CD4-positive, alpha-beta memory T cell (primary cell): ENCODE measurements at regions not wholly inside any gene's neighbourhood (a gene's known extent, or its start where the extent isn't known, plus 50 kb on each side); places are given as distances from the start of the nearest gene placed in this dataset.

Experiments
- CTCF ChIA-PET: fragments of 350-600 bp; sonication (Branson Sonifier 250); formaldehyde crosslinking; loops from one replicate; lab custom pipeline; 2021; ENCODE audit warnings: inconsistent platforms; ENCODE audit not compliant: partially characterized antibody; lab: Charles Lee
- POLR2A ChIA-PET: fragments of 350-600 bp; sonication (Branson Sonifier 250); formaldehyde crosslinking; loops from one replicate; lab custom pipeline; 2021; ENCODE audit not compliant: partially characterized antibody; lab: Charles Lee
- DNase-seq, 5 donors: peaks; one replicate each; pipeline versions ENCODE4 v3.0.0 to v3.0.0-alpha.2; 2020 to 2022; ENCODE audit warnings: mixed read lengths in 1 of 5
- H3K27ac ChIP-seq: one replicate; pipeline ENCODE4 v1.7.0; 2013; ENCODE audit warnings: low read depth, low read length
- H3K27me3 ChIP-seq: 2 replicates; pipeline ENCODE4 v1.7.0; 2013; ENCODE audit warnings: mild to moderate bottlenecking, low read length, moderate library complexity; ENCODE audit not compliant: insufficient read depth
- H3K36me3 ChIP-seq: 2 replicates; pipeline ENCODE4 v1.7.0; 2013; ENCODE audit warnings: mild to moderate bottlenecking, low read length, moderate library complexity; ENCODE audit not compliant: insufficient read depth
- H3K4me1 ChIP-seq: 2 replicates; pipeline ENCODE4 v1.7.0; 2013; ENCODE audit warnings: mild to moderate bottlenecking, low read length, moderate library complexity; ENCODE audit not compliant: insufficient read depth
- H3K4me3 ChIP-seq, 2 donors: one replicate each; pipeline ENCODE4 v1.7.0; 2013; ENCODE audit warnings: low read length in 2 of 2, mild to moderate bottlenecking in 1 of 2
- H3K9me3 ChIP-seq, 2 donors: one replicate each; pipeline ENCODE4 v1.7.0; 2013; ENCODE audit warnings: low read length in 2 of 2, control low read depth in 1 of 2; ENCODE audit not compliant: control insufficient read depth in 1 of 2
- H3K27ac Mint-ChIP-seq, 7 donors: one replicate each; pipeline ENCODE4 v1.8.0; 2020 to 2021; ENCODE audit warnings: mixed read lengths in 7 of 7, mild to moderate bottlenecking in 6 of 7, inconsistent platforms in 3 of 7, moderate library complexity in 3 of 7
- H3K27me3 Mint-ChIP-seq, 2 donors: one replicate each; pipeline ENCODE4 v1.8.0; 2020 to 2021; ENCODE audit warnings: mixed read lengths in 2 of 2
- H3K36me3 Mint-ChIP-seq, 2 donors: one replicate each; pipeline ENCODE4 v1.8.0; 2020 to 2021; ENCODE audit warnings: mixed read lengths in 2 of 2, inconsistent platforms in 1 of 2, mild to moderate bottlenecking in 1 of 2
- H3K4me1 Mint-ChIP-seq, 4 donors: one replicate each; pipeline ENCODE4 v1.8.0; 2020 to 2021; ENCODE audit warnings: mixed read lengths in 4 of 4, mild to moderate bottlenecking in 1 of 4
- H3K4me3 Mint-ChIP-seq, 8 donors: one replicate each; pipeline ENCODE4 v1.8.0; 2020 to 2021; ENCODE audit warnings: mixed read lengths in 8 of 8, mild to moderate bottlenecking in 7 of 8, moderate library complexity in 6 of 8, inconsistent platforms in 3 of 8
- H3K9me3 Mint-ChIP-seq, 8 donors: one replicate each; pipeline ENCODE4 v1.8.0; 2020 to 2021; ENCODE audit warnings: mixed read lengths in 8 of 8, mild to moderate bottlenecking in 5 of 8, inconsistent platforms in 3 of 8, moderate library complexity in 1 of 8
- intact Hi-C: fragments of 100-400 bp; cut with micrococcal nuclease; formaldehyde crosslinking; loops from one replicate; pipeline ENCODE4 v1.15.1; 2023

DNA sequence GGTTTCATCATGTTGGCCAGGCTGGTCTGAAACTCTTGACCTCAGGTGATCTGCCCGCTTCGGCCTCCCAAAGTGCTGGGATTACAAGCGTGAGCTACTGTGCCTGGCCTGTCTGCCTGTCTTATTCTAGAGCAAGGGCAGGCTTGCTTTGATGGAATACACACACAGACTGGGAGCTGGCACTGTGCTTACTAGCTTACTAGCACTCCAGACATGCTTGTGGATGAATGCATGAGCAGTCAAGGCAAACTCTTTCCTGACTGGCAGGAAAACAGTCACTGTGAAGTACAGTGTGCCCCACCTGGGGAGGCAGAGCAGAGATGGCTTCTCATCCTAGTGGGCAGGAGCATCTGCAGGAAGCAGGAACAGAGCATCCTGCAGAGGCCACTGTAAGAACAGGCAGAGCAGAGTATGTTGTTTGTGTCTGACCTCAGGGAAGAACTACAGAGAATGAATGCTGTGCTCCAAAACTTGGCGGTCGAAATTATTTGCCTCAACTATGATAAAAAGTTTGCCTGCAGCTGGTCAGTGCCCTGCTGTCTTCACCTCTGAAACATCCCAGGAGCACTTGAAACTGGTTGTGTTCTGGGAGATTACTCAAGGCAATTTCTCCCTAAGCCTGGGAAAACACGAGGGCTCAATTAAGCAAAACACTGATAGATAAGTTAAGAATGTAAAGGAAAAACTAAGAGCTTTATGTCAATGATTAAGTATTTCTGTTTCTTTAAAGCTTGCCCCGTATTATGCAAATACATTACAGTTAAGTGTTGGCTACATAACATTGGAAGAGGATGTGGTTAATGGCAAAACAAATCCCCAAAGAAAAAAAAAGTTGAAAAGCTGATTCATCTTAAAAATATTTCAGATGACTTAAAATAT, 102.4 kb downstream of the VAPA start:
- no peak overlapping the region for H3K27ac ChIP-seq
- no peaks in the 10 kb centered on the region for H3K4me1 ChIP-seq
- H3K4me3 ChIP-seq, result no peak overlapping the region
- H3K27me3 ChIP-seq, result no peaks in the 10 kb centered on the region
- H3K36me3 Mint-ChIP-seq, result no peaks in the 10 kb centered on the region
- CTCF ChIA-PET, result no interaction called here
- H3K36me3 ChIP-seq, result no peaks in the 10 kb centered on the region
- H3K9me3 ChIP-seq, result no peaks in the 10 kb centered on the region
- intact Hi-C loops, result no loop called here
- POLR2A ChIA-PET, result no interaction called here
- H3K27me3 Mint-ChIP-seq, result peaks cover 3% of the 10 kb centered on the region in 2 donors
- H3K27ac Mint-ChIP-seq, result no peak overlapping the region
- peaks cover 0 to 1% (median 0%) of the 10 kb centered on the region in 4 donors for H3K4me1 Mint-ChIP-seq
- no peak overlapping the region for H3K4me3 Mint-ChIP-seq
- DNase-seq, result no peak
- H3K9me3 Mint-ChIP-seq, result no peaks in the 10 kb centered on the region

DNA sequence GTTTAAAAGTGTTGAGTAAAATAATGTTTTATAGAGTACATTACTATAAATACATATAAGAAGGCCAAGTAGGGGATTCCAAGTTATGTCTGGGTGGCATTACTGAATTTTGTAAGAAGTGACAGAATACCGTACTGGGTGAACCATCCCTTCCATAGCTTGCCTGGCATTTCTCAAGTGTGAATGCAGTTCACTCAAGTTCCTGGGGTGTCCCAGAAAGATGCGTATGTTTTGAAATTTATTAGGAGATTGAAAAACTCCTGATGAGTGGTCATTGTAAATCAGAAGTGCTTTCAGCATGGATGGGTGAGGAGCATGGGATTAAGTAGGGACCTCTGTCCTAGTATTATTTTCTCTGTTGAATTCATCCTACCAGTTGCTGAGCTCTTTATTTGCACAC, 103.2 kb downstream of the VAPA start:
- CTCF ChIA-PET, result interaction anchor here (1.3 kb wide), 1 partner anchor 22 kb away, joined by 3 read pairs; no protein-coding TSS in a partner anchor
- no peaks in the 10 kb centered on the region for H3K36me3 ChIP-seq
- no peaks in the 10 kb centered on the region for H3K27me3 ChIP-seq
- no peak for DNase-seq
- no peaks in the 10 kb centered on the region for H3K9me3 ChIP-seq
- peaks cover 0 to 1% (median 0%) of the 10 kb centered on the region in 4 donors for H3K4me1 Mint-ChIP-seq
- H3K27ac Mint-ChIP-seq, result no peak overlapping the region
- peaks cover 0 to 3% of the 10 kb centered on the region in 2 donors for H3K27me3 Mint-ChIP-seq
- H3K27ac ChIP-seq, result no peak overlapping the region
- intact Hi-C loops, result no loop called here
- no peaks in the 10 kb centered on the region for H3K36me3 Mint-ChIP-seq
- POLR2A ChIA-PET, result no interaction called here
- H3K4me3 ChIP-seq, result no peak overlapping the region
- no peaks in the 10 kb centered on the region for H3K4me1 ChIP-seq
- H3K9me3 Mint-ChIP-seq, result no peaks in the 10 kb centered on the region
- H3K4me3 Mint-ChIP-seq, result no peak overlapping the region

DNA sequence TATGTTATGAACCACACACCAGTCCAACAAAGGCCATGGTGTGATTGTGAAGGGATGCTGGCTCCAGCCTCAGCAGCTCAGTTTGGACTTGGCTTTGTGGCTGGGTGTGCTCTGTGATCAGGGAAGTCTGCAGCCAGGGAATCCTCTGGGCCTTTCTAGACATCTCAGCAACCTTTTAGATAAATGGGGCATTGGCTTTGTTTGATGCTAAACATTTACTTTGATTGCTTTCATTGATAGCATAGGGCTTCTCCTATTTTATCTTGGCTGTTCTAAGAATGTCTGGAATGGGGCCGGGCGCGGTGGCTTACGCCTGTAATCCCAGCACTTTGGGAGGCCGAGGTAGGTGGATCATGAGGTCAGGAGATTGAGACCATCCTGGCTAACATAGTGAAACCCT, 104.5 kb downstream of the VAPA start:
- intact Hi-C loops, result no loop called here
- Mint-ChIP-seq H3K4me1 (peaks cover 0 to 1% (median 0%) of the 10 kb centered on the region in 4 donors), H3K27ac (no peak overlapping the region), H3K9me3 (no peaks in the 10 kb centered on the region), H3K27me3 (peaks cover 0 to 4% of the 10 kb centered on the region in 2 donors), H3K36me3 (no peaks in the 10 kb centered on the region), H3K4me3 (no peak overlapping the region)
- Histone ChIP-seq H3K27me3 (no peaks in the 10 kb centered on the region), H3K36me3 (no peaks in the 10 kb centered on the region), H3K9me3 (no peaks in the 10 kb centered on the region), H3K27ac (no peak overlapping the region), H3K4me1 (no peaks in the 10 kb centered on the region), H3K4me3 (no peak overlapping the region)
- DNase-seq, result no peak
- CTCF ChIA-PET, result interaction anchor here (1.3 kb wide), 1 partner anchor 20 kb away, joined by 3 read pairs; no protein-coding TSS in a partner anchor
- POLR2A ChIA-PET, result no interaction called here

DNA sequence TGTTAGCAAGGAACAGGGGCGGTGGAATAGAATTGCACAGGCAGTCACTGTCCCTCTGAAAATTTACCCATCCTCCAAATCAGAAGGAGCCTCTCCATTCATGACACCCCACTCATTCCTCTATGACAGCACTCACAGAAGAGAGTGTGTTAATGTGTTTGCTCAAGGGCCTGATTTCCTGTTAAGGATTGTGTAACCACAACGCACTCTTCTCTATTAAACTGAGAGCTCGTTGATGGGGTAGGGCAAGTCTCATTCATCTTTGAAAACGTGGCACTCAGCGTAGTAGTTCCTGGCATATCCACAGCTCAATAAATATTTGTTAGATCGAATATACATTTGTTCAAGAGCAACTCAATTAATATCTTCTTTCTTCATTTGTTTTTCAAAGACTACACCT, 106.4 kb downstream of the VAPA start:
- H3K4me1 ChIP-seq, result no peaks in the 10 kb centered on the region
- ChIA-PET POLR2A (no interaction called here), CTCF (no interaction called here)
- no peak overlapping the region for H3K4me3 ChIP-seq
- Mint-ChIP-seq H3K4me1 (peaks cover 0 to 1% (median 0%) of the 10 kb centered on the region in 4 donors), H3K36me3 (no peaks in the 10 kb centered on the region), H3K27me3 (peaks cover 0 to 4% of the 10 kb centered on the region in 2 donors), H3K27ac (no peak overlapping the region), H3K4me3 (no peak overlapping the region), H3K9me3 (no peaks in the 10 kb centered on the region)
- DNase-seq, result no peak
- H3K27me3 ChIP-seq, result no peaks in the 10 kb centered on the region
- no peaks in the 10 kb centered on the region for H3K36me3 ChIP-seq
- H3K9me3 ChIP-seq, result no peaks in the 10 kb centered on the region
- no peak overlapping the region for H3K27ac ChIP-seq
- intact Hi-C loops, result no loop called here

DNA sequence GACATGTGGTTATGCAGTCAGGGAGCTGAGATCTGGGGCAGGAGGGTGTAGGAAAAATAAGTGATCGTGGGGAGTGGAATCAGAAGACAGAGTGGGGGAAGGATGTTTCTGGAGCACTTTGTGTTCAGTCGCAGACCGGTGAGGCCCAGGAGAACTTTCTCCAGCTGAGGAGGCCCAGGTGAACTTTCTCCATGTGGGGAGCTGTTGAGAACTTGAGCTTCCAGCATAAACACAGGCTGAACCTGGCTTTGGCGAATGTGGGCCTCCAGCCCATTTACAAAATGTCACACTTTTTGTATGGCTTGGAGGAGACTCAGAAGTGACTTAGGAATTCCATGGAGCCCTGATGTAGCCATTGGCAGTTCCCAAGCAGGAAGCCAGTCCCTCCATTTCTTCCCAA, 108.5 kb downstream of the VAPA start:
- Mint-ChIP-seq H3K27me3 (peaks cover 0 to 3% of the 10 kb centered on the region in 2 donors), H3K9me3 (peaks cover 0 to 3% (median 0%) of the 10 kb centered on the region in 8 donors), H3K4me3 (no peak overlapping the region), H3K27ac (no peak overlapping the region), H3K4me1 (no peaks in the 10 kb centered on the region), H3K36me3 (no peaks in the 10 kb centered on the region)
- POLR2A ChIA-PET, result no interaction called here
- intact Hi-C loops, result no loop called here
- no peak overlapping the region for H3K4me3 ChIP-seq
- CTCF ChIA-PET, result no interaction called here
- no peaks in the 10 kb centered on the region for H3K9me3 ChIP-seq
- H3K27me3 ChIP-seq, result no peaks in the 10 kb centered on the region
- H3K27ac ChIP-seq, result no peak overlapping the region
- no peaks in the 10 kb centered on the region for H3K36me3 ChIP-seq
- no peak for DNase-seq
- no peaks in the 10 kb centered on the region for H3K4me1 ChIP-seq

DNA sequence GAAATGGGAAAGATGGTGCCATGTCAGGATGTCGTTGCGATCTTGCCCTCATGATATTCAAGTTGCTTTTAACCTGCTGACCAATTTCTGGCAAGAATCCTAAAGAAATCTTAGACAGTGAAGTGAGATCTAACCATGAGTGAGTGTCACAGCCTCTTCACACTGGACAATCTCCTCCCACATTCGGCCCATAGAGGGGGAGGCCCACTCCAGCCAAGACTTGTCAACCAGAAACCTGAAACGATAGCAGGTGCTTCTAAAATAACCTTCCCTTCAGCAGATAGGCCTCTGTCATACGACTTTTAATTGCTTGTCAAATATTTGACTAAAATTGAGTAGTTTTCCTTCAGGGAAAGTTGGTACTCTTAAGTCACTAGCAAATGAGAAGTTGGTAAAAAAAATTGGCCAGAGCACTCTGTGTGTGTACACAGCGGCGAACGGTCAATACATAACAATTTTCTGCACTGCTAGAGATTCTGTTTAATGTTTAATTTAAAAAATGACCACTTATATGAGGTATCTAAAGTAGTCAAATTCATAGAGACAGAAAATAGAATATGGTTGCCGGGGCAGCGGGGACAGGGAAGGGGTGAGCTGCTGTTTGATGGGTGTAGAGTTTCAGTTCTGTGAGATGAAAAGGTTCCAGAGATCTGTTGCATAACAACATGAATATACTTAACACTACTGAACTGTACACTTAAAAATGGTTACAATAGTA, 110.2 kb downstream of the VAPA start:
- Histone ChIP-seq H3K4me1 (no peaks in the 10 kb centered on the region), H3K27me3 (no peaks in the 10 kb centered on the region), H3K4me3 (no peak overlapping the region), H3K9me3 (no peaks in the 10 kb centered on the region), H3K36me3 (no peaks in the 10 kb centered on the region), H3K27ac (no peak overlapping the region)
- Mint-ChIP-seq H3K36me3 (no peaks in the 10 kb centered on the region), H3K4me3 (no peak overlapping the region), H3K4me1 (no peaks in the 10 kb centered on the region), H3K27ac (no peak overlapping the region), H3K27me3 (peaks cover 2 to 4% of the 10 kb centered on the region in 2 donors), H3K9me3 (peaks cover 0 to 3% (median 0%) of the 10 kb centered on the region in 8 donors)
- ChIA-PET CTCF (no interaction called here), POLR2A (no interaction called here)
- no peak for DNase-seq
- intact Hi-C loops, result no loop called here
